ENCODE measurements at regions not wholly inside any gene's neighbourhood (a gene's known extent, or its start where the extent isn't known, plus 50 kb on each side); places are given as distances from the start of the nearest gene placed in this dataset.

DNA sequence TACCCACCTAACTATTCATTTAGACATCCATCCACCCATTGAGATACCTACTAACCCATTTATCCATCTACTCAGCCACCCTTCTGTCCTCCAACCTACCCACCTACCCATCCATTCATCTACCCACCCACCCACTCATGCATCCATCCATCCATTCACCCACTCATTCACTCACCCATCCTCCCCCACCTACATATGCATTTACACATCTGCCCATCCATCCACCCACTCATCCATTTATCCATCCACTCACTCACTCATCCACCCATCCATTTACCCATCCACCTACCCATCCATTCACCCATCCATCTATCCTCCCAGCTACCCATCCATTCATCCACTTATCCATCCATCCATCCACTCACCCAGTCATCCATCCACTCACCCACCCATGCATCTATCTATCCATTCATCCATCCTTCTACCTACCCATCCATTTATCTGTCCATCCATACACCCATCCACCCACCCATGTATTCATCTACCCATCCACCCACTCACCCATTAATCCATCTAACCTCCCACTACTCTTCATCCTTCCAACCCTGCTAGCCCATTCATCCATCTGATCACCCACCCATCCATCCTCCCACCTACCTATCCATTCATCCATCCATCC lies 378.7 kb downstream of the CTTN start:
- TF ChIP-seq MAFK (conservative IDR thresholded peaks at IDR 0.05 in 1 of 2, IDR thresholded peaks at IDR 0.05 in 1 of 2; ENCODE audit: low read length in 2 of 2), result no peak
- no peak for TF ChIP-seq HOXA5 (CRISPR knock-in tag; IDR thresholded peaks at IDR 0.05)
- no peak for TF ChIP-seq POLR2AphosphoS5 (IDR thresholded peaks at IDR 0.05; ENCODE audit: low read depth, low read length)
- no peak for TF ChIP-seq ZZZ3 (CRISPR knock-in tag; IDR thresholded peaks at IDR 0.05; ENCODE audit: borderline replicate concordance)
